Liver (tissue), 8 donors: ENCODE measurements at regions not wholly inside any gene's neighbourhood (a gene's known extent, or its start where the extent isn't known, plus 50 kb on each side); places are given as distances from the start of the nearest gene placed in this dataset.

Source experiments
- DNase-seq: peaks from one replicate; pipeline ENCODE4 v3.0.0-alpha.2; 2017; ENCODE audit warnings: low spot score
- H3K27ac ChIP-seq, 2 donors: one replicate each; pipeline ENCODE4 v1.7.0; 2013; ENCODE audit warnings: inconsistent platforms in 2 of 2, low read length in 2 of 2, control low read depth in 1 of 2, low read depth in 1 of 2, mild to moderate bottlenecking in 1 of 2
- H3K27me3 ChIP-seq, 4 donors: one replicate each; pipeline versions ENCODE4 v1.6.1 to v1.7.0; 2013; ENCODE audit warnings: low read length in 3 of 4, inconsistent platforms in 1 of 4, mild to moderate bottlenecking in 1 of 4, moderate library complexity in 1 of 4; ENCODE audit not compliant: control insufficient read depth in 4 of 4, insufficient read depth in 4 of 4
- H3K36me3 ChIP-seq, 4 donors: one replicate each; pipeline versions ENCODE4 v1.6.1 to v1.7.0; 2013; ENCODE audit warnings: low read length in 3 of 4, mild to moderate bottlenecking in 3 of 4, low read depth in 1 of 4, moderate library complexity in 1 of 4; ENCODE audit not compliant: control insufficient read depth in 4 of 4, insufficient read depth in 3 of 4
- H3K4me1 ChIP-seq, 4 donors: one replicate each; pipeline versions ENCODE4 v1.6.1 to v1.7.0; 2013; ENCODE audit warnings: low read length in 3 of 4, mild to moderate bottlenecking in 3 of 4, moderate library complexity in 1 of 4; ENCODE audit not compliant: control insufficient read depth in 4 of 4, insufficient read depth in 4 of 4
- H3K4me3 ChIP-seq, 3 donors: one replicate each; pipeline versions ENCODE4 v1.6.1 to v1.7.0; 2013; ENCODE audit warnings: low read length in 3 of 3, control low read depth in 1 of 3, low read depth in 1 of 3, mild to moderate bottlenecking in 1 of 3
- H3K9ac ChIP-seq, 2 donors: one replicate each; pipeline ENCODE4 v1.7.0; 2013; ENCODE audit warnings: low read length in 2 of 2, mild to moderate bottlenecking in 2 of 2, moderate library complexity in 2 of 2, control low read depth in 1 of 2, low read depth in 1 of 2
- H3K9me3 ChIP-seq, 4 donors: one replicate each; pipeline versions ENCODE4 v1.6.1 to v1.7.0; 2013; ENCODE audit warnings: low read length in 3 of 4; ENCODE audit not compliant: control insufficient read depth in 4 of 4
- CTCF ChIP-seq: fragments of 150-350 bp; IDR thresholded peaks from 2 replicates; pipeline ENCODE4 v1.5.1; 2017; ENCODE audit warnings: improper control_type of control experiment, low read depth, low read length; ENCODE audit not compliant: missing input control
- EGR1 ChIP-seq, 2 donors: IDR thresholded peaks; 2 replicates each; pipeline ENCODE4 v1.6.1; 2016 to 2018; ENCODE audit warnings: antibody characterized with exemption in 2 of 2, low read depth in 2 of 2
- FOXA1 ChIP-seq: IDR thresholded peaks from 2 replicates; pipeline ENCODE4 v1.6.1; 2016; ENCODE audit warnings: antibody characterized with exemption
- GABPA ChIP-seq, 2 donors: IDR thresholded peaks in 1 of 2; conservative IDR thresholded peaks in 1 of 2; 2 replicates each; pipeline ENCODE4 v1.6.1; 2016; ENCODE audit warnings: antibody characterized with exemption in 2 of 2, mild to moderate bottlenecking in 1 of 2, moderate library complexity in 1 of 2
- HNF4A ChIP-seq, 2 donors: conservative IDR thresholded peaks; 2 replicates each; pipeline ENCODE4 v1.6.1; 2016; ENCODE audit warnings: antibody characterized with exemption in 2 of 2, mild to moderate bottlenecking in 2 of 2
- HNF4G ChIP-seq: IDR thresholded peaks from 2 replicates; pipeline ENCODE4 v1.6.1; 2016; ENCODE audit warnings: antibody characterized with exemption
- JUND ChIP-seq, 2 donors: IDR thresholded peaks; 2 replicates each; pipeline ENCODE4 v1.6.1; 2016; ENCODE audit warnings: antibody characterized with exemption in 2 of 2
- MAX ChIP-seq: IDR thresholded peaks from 2 replicates; pipeline ENCODE4 v1.6.1; 2016; ENCODE audit warnings: antibody characterized with exemption
- RAD21 ChIP-seq, 2 donors: IDR thresholded peaks; 2 replicates each; pipeline ENCODE4 v1.6.1; 2016; ENCODE audit warnings: antibody characterized with exemption in 2 of 2, mild to moderate bottlenecking in 2 of 2
- REST ChIP-seq: IDR thresholded peaks from 2 replicates; pipeline ENCODE4 v1.6.1; 2016; ENCODE audit warnings: antibody characterized with exemption, mild to moderate bottlenecking
- RXRA ChIP-seq, 2 donors: IDR thresholded peaks; 2 replicates each; pipeline ENCODE4 v1.6.1; 2017 to 2018; ENCODE audit warnings: antibody characterized with exemption in 2 of 2, mild to moderate bottlenecking in 1 of 2
- SP1 ChIP-seq: IDR thresholded peaks from 2 replicates; pipeline ENCODE4 v1.6.1; 2018; ENCODE audit warnings: antibody characterized with exemption, mild to moderate bottlenecking
- TAF1 ChIP-seq: conservative IDR thresholded peaks from 2 replicates; pipeline ENCODE4 v1.6.1; 2016; ENCODE audit warnings: antibody characterized with exemption, mild to moderate bottlenecking
- ZBTB33 ChIP-seq: IDR thresholded peaks from 2 replicates; pipeline ENCODE4 v1.6.1; 2016; ENCODE audit warnings: antibody characterized with exemption
- whole genome bisulfite sequencing: extraction: QIAGEN DNeasy Blood & Tissue Kit; methylation state at CpG from one replicate; pipeline ENCODE4 v1.1.7; 2013; 5-methylcytosine and 5-hydroxymethylcytosine counted together
- donor health status: healthy.
- donor health status: healthy.
- donor health status: healthy.
- donor health status: healthy.
- donor health status: healthy.

- DNase-seq: no peak
- Histone ChIP-seq H3K27me3 (peaks cover 0 to 4% (median 0%) of the 10 kb centered on the region in 4 donors), H3K4me3 (no peak overlapping the region), H3K27ac (no peak overlapping the region), H3K9me3 (no peaks in the 10 kb centered on the region), H3K36me3 (no peaks in the 10 kb centered on the region), H3K9ac (no peak overlapping the region), H3K4me1 (no peaks in the 10 kb centered on the region)
- TF ChIP-seq CTCF (no peak), ZBTB33 (no peak), HNF4G (no peak), RAD21 (IDR thresholded peaks at IDR 0.05) (no peak), RXRA (IDR thresholded peaks at IDR 0.05) (no peak), MAX (no peak), TAF1 (no peak)
- WGBS: 85% methylated on average over 6 of the region's 6 CpGs
Measured at GRCh38 chrX:113001836-113002235, 161.2 kb upstream of the AMOT start.

GRCh38 chrX:112997991-112998390, 157.4 kb upstream of the AMOT start:
- Histone ChIP-seq H3K27ac (no peak overlapping the region), H3K27me3 (no peaks in the 10 kb centered on the region), H3K4me1 (no peaks in the 10 kb centered on the region), H3K4me3 (no peak overlapping the region), H3K36me3 (no peaks in the 10 kb centered on the region), H3K9ac (no peak overlapping the region), H3K9me3 (no peaks in the 10 kb centered on the region)
- 16% methylated on average over 1 of the region's 1 CpG for WGBS
- DNase-seq: no peak
- no peak for TF ChIP-seq HNF4A (conservative IDR thresholded peaks at IDR 0.05)
- TF ChIP-seq EGR1 (IDR thresholded peaks at IDR 0.05; ENCODE audit: low read depth in 2 of 2): no peak
- TF ChIP-seq TAF1: no peak
- no peak for TF ChIP-seq REST
- no peak for TF ChIP-seq CTCF
- TF ChIP-seq FOXA1: no peak
- TF ChIP-seq GABPA (IDR thresholded peaks at IDR 0.05 in 1 of 2, conservative IDR thresholded peaks at IDR 0.05 in 1 of 2): no peak
- TF ChIP-seq SP1: no peak
- TF ChIP-seq HNF4G: no peak
- no peak for TF ChIP-seq MAX
- TF ChIP-seq JUND (IDR thresholded peaks at IDR 0.05): no peak
